HEK293 (cell line): ENCODE measurements at regions not wholly inside any gene's neighbourhood (a gene's known extent, or its start where the extent isn't known, plus 50 kb on each side); places are given as distances from the start of the nearest gene placed in this dataset.

Experiments
- CTCF ChIA-PET: fragments of 350-600 bp; formaldehyde crosslinking; extraction: SDS; loops from one replicate; lab custom pipeline; 2021; ENCODE audit warnings: antibody characterized with exemption; lab: Yijun Ruan, JAX
- POLR2A ChIA-PET: fragments of 300-600 bp; formaldehyde crosslinking; extraction: SDS; loops from one replicate; lab custom pipeline; 2020; ENCODE audit warnings: antibody characterized with exemption, inconsistent platforms; lab: Yijun Ruan, JAX
- H3K27ac ChIP-seq: fragments of 200-500 bp; sonication (Bioruptor generic); 2 replicates; pipeline ENCODE4 v1.5.1; 2014; ENCODE audit warnings: low read depth, low read length, control low read depth, inconsistent platforms; ENCODE audit errors: extremely low read depth
- H3K36me3 ChIP-seq, 2 experiments: fragments of 200-500 bp in 1 of 2; sonication (Bioruptor generic) in 1 of 2; 1 replicate in 1 of 2; 2 replicates in 1 of 2; pipeline ENCODE4 v1.5.1; 2014 to 2017; ENCODE audit warnings: inconsistent platforms in 2 of 2, low read length in 2 of 2; ENCODE audit not compliant: control insufficient read depth in 2 of 2, insufficient read depth in 1 of 2
- H3K4me1 ChIP-seq: fragments of 200-500 bp; sonication (Bioruptor generic); 2 replicates; pipeline ENCODE4 v1.5.1; 2014; ENCODE audit warnings: mild to moderate bottlenecking, low read length, inconsistent platforms; ENCODE audit not compliant: control insufficient read depth, insufficient read depth
- H3K4me3 ChIP-seq: 2 replicates; pipeline ENCODE4 v1.5.1; 2011; ENCODE audit warnings: low read depth, mild to moderate bottlenecking, control low read depth, low read length, moderate library complexity
- H3K9me3 ChIP-seq: fragments of 200-500 bp; sonication (Bioruptor generic); 2 replicates; pipeline ENCODE4 v1.5.1; 2014; ENCODE audit warnings: low read depth, low read length, inconsistent platforms; ENCODE audit not compliant: control insufficient read depth, insufficient read depth
- HOXC10 ChIP-seq: sonication (generic); formaldehyde crosslinking; IDR thresholded peaks from 2 replicates; pipeline ENCODE4 v1.8.1; 2023; ENCODE audit warnings: mild to moderate bottlenecking, missing genetic modification reagents
- PATZ1 ChIP-seq: fragments of 450-650 bp; formaldehyde crosslinking; IDR thresholded peaks from 2 replicates; pipeline ENCODE4 v1.5.1; 2016; ENCODE audit warnings: missing biosample characterization, missing genetic modification characterization
- PRDM4 ChIP-seq: fragments of 450-650 bp; formaldehyde crosslinking; IDR thresholded peaks from 2 replicates; pipeline ENCODE4 v1.5.1; 2017; ENCODE audit warnings: missing biosample characterization, missing genetic modification characterization
- SP2 ChIP-seq: fragments of 450-650 bp; formaldehyde crosslinking; IDR thresholded peaks from 2 replicates; pipeline ENCODE4 v1.5.1; 2016; ENCODE audit warnings: missing biosample characterization, missing genetic modification characterization
- SP3 ChIP-seq: fragments of 450-650 bp; formaldehyde crosslinking; IDR thresholded peaks from 2 replicates; pipeline ENCODE4 v1.5.1; 2016; ENCODE audit warnings: missing biosample characterization, missing genetic modification characterization
- ZBTB6 ChIP-seq: fragments of 450-650 bp; formaldehyde crosslinking; IDR thresholded peaks from 2 replicates; pipeline ENCODE4 v1.5.1; 2017; ENCODE audit warnings: missing biosample characterization, missing genetic modification characterization
- ZNF138 ChIP-seq: fragments of 450-650 bp; formaldehyde crosslinking; IDR thresholded peaks from 2 replicates; pipeline ENCODE4 v1.5.1; 2016; ENCODE audit warnings: missing biosample characterization, missing genetic modification characterization, borderline replicate concordance
- ZNF514 ChIP-seq: fragments of 450-650 bp; formaldehyde crosslinking; IDR thresholded peaks from 2 replicates; pipeline ENCODE4 v1.5.1; 2016; ENCODE audit warnings: missing biosample characterization, missing genetic modification characterization
- ZNF530 ChIP-seq: fragments of 450-650 bp; formaldehyde crosslinking; IDR thresholded peaks from 2 replicates; pipeline ENCODE4 v1.5.1; 2016; ENCODE audit warnings: low read depth, missing biosample characterization, missing genetic modification characterization
- ZNF580 ChIP-seq: fragments of 450-650 bp; formaldehyde crosslinking; IDR thresholded peaks from 2 replicates; pipeline ENCODE4 v1.5.1; 2016; ENCODE audit warnings: missing biosample characterization, missing genetic modification characterization
- ZNF639 ChIP-seq: fragments of 450-650 bp; formaldehyde crosslinking; IDR thresholded peaks from 2 replicates; pipeline ENCODE4 v1.5.1; 2016; ENCODE audit warnings: missing biosample characterization, missing genetic modification characterization

GRCh38 chr14:65225299-65226159 is 123.2 kb upstream of the MAX start (continued):
- TF ChIP-seq ZNF530 (tag by site-specific recombination) (no peak), PATZ1 (tag by site-specific recombination) (no peak)

- peaks cover 10% of the 10 kb centered on the region for H3K4me1 ChIP-seq
- CTCF ChIA-PET: interaction anchor here (0.6 to 1.5 kb wide), 7 partner anchors 63 to 606 kb away, joined by 3 to 5 read pairs (median 3); no protein-coding TSS in a partner anchor
- no peaks in the 10 kb centered on the region for H3K36me3 ChIP-seq
- TF ChIP-seq PRDM4 (tag by site-specific recombination): peak; percentile 90
- TF ChIP-seq ZNF580 (tag by site-specific recombination): no peak
- TF ChIP-seq ZBTB6 (tag by site-specific recombination): no peak
- TF ChIP-seq PATZ1 (tag by site-specific recombination): no peak
- no peak for TF ChIP-seq SP2 (tag by site-specific recombination)
- no peak overlapping the region for H3K27ac ChIP-seq
- H3K9me3 ChIP-seq: no peaks in the 10 kb centered on the region
- POLR2A ChIA-PET: interaction anchor here (0.7 kb wide), 1 partner anchor 10 kb away, joined by 3 read pairs; no protein-coding TSS in a partner anchor
- H3K4me3 ChIP-seq: no peak overlapping the region
Observed at GRCh38 chr14:65226824-65227604, 124.7 kb upstream of the MAX start.

GRCh38 chr14:65228436-65228835 is 126.1 kb upstream of the MAX start:
- TF ChIP-seq ZNF514 (tag by site-specific recombination): no peak
- no peak for TF ChIP-seq SP3 (tag by site-specific recombination)
- TF ChIP-seq ZNF138 (tag by site-specific recombination): no peak
- no peak for TF ChIP-seq HOXC10 (CRISPR knock-in tag)
- no peak for TF ChIP-seq ZNF580 (tag by site-specific recombination)
- no peak for TF ChIP-seq ZNF639 (tag by site-specific recombination)
- ChIA-PET POLR2A (no interaction called here), CTCF (interaction anchor here (1.5 kb wide), 1 partner anchor 731 kb away, joined by 3 read pairs; no protein-coding TSS in a partner anchor)
- H3K9me3 ChIP-seq: no peaks in the 10 kb centered on the region
- no peak overlapping the region for H3K4me3 ChIP-seq
- no peak overlapping the region for H3K27ac ChIP-seq
- no peaks in the 10 kb centered on the region for H3K36me3 ChIP-seq
- H3K4me1 ChIP-seq: peaks cover 10% of the 10 kb centered on the region
